GM12872 (cell line): ENCODE measurements at regions not wholly inside any gene's neighbourhood (a gene's known extent, or its start where the extent isn't known, plus 50 kb on each side); places are given as distances from the start of the nearest gene placed in this dataset.

Experiments used
- TF ChIP-seq, protein P1 (sequence below): IDR thresholded peaks from 3 replicates; pipeline ENCODE4 v1.5.1; 2011; ENCODE audit warnings: low read depth, mild to moderate bottlenecking, low read length, moderate library complexity; ENCODE audit not compliant: insufficient read depth

DNA sequence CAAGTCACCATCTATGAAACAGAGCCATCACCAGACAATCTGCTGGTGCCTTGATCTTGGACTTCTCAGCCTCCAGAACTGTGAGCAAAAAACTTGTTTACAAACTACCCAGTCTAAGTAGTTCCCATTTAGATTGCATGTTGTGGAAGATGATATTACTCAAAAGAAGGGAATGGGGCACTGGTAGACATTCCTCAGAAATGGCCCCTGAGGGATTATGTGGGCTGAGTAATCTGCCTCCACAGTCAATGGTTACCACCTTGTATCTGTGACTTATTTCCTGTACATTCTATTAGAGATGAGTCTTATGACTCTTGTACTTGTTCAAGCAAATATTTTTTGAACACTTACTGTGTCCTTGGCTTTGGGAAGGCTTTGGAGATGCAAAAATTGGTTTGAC, 160.4 kb downstream of the NUP35 start:
- TF ChIP-seq, protein P1, sequence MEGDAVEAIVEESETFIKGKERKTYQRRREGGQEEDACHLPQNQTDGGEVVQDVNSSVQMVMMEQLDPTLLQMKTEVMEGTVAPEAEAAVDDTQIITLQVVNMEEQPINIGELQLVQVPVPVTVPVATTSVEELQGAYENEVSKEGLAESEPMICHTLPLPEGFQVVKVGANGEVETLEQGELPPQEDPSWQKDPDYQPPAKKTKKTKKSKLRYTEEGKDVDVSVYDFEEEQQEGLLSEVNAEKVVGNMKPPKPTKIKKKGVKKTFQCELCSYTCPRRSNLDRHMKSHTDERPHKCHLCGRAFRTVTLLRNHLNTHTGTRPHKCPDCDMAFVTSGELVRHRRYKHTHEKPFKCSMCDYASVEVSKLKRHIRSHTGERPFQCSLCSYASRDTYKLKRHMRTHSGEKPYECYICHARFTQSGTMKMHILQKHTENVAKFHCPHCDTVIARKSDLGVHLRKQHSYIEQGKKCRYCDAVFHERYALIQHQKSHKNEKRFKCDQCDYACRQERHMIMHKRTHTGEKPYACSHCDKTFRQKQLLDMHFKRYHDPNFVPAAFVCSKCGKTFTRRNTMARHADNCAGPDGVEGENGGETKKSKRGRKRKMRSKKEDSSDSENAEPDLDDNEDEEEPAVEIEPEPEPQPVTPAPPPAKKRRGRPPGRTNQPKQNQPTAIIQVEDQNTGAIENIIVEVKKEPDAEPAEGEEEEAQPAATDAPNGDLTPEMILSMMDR: no peak

GRCh38 chr2:183291436-183291835, 167.2 kb downstream of the NUP35 start:
- TF ChIP-seq, protein P1: no peak

DNA sequence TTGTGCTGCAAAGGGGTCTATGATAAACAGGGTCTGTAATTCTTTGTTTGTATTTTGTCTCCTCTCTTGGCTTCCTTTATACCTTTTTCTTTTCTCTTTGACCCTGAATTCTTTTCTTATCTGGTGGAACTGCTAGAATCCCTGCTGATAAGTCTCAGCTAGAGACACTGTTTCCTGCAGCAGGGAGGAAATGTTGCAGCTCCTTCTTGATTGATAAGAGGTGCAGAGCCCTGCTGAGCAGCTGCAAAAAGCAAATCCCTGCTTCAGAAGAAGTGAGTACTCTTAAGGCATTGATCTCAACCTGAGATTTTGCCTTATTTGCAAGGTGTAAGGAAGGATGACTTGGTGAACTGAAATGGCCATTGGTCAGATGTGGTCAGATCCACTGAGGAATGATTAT, 167.8 kb downstream of the NUP35 start:
- TF ChIP-seq, protein P1: no peak

DNA sequence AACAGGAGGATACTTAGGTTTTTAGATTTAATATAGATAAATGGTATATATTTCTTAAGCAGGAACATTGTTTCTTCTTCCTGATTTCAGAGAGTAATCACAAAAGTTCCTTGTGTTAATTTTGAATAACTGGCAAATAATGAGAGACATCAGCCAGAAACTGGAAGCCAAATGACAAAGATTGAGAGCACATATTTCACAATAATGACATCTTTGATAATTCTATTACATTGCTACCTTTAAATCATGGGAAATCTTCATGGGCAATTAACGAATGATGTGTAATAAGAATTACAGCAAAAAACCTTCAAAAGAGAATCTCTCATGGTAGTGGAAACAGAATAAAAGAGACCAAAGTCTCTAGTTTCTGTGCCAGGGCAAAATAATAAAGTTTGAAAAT, 215.1 kb downstream of the NUP35 start:
- TF ChIP-seq, protein P1: no peak

- TF ChIP-seq, protein P1: no peak
Observed at GRCh38 chr2:183341057-183341456, 216.8 kb downstream of the NUP35 start.

DNA sequence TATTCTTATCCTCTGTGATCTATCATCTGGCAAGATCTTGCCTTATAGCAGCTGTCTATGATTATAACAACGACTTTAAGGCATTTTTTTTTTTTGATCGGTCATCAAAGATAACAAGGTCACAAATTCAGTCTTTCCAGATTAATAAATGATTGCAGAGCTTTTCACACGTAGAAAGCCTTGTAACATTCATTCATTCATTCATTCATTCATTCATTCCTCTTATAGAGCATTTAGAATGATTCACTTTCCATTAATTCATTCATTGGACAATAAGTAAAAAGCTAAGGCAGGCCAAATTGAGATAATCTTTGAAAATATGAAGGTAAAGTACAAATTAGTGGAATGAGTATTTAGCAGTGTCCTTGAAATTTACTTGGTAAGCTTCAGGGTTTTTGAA, 223.7 kb downstream of the NUP35 start:
- TF ChIP-seq, protein P1: no peak

DNA sequence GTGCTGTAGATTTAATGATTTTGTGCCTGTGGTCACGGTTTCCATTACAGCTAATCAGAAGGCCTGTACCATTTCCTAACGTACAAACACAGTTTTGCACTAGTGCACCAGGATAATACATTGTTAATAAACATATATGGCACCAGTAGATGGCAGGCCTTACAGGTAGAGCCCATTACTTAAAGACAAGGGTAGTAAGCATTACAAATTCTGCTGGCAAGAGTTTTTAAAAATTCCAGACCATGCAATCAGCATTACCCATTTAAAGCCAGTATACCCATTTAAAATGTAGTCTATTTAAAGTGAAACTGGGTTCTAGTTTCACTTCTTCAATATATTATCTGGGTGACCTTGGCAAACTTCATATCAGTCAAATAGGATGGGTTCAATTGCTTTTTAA, 224.2 kb downstream of the NUP35 start:
- TF ChIP-seq, protein P1: no peak

DNA sequence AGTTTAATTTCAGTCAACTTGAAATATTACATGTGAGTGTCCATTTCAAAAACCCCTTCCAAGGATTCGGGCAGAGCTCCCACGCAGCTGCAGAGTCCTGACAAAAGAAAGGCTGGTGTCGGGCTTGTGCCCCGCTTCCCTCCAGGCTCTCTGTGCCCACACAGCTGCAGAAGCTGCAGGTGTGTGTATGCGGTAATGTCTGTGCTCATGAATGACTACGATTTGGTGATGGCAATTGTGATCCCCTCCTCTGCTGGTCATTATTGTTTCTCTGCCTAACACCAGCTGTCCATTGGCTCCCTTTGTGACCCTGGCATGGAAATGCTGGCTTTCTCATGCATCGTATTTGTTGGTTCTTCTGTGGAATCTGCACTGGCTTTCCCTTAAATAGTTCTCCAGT, 224.8 kb downstream of the NUP35 start:
- TF ChIP-seq, protein P1: no peak
